DND-41 (cell line): ENCODE measurements at regions not wholly inside any gene's neighbourhood (a gene's known extent, or its start where the extent isn't known, plus 50 kb on each side); places are given as distances from the start of the nearest gene placed in this dataset.

Source experiments
- EZH2 ChIP-seq: IDR thresholded peaks from 3 replicates; pipeline ENCODE4 v1.6.1; 2012; ENCODE audit warnings: borderline replicate concordance, low read depth, mild to moderate bottlenecking, moderate library complexity, low read length, inconsistent platforms; ENCODE audit not compliant: severe bottlenecking
- TF ChIP-seq, protein P1 (sequence below): IDR thresholded peaks from 2 replicates; pipeline ENCODE4 v1.5.1; 2012; ENCODE audit warnings: borderline replicate concordance, low read length, moderate library complexity, mild to moderate bottlenecking; ENCODE audit not compliant: poor library complexity, severe bottlenecking; ENCODE audit errors: extremely low read depth

DNA sequence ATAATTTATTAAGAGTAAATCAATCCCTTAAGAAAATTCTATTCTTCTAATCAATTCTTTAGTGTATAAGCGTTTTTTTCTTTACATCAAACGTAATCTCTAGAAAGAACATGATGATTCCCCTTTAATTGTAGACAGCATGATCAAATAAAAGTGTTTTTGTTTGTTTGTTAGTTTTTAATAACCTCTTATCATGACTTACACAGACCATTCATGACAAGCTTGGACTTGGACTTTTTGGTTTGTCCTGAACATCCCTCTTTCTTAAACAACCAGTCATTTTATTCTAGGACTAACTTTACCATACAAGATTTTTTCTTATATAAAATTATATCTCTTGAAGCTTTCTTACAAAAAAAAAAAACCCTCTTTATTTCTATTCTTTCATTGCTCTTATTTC is 344.6 kb upstream of the SPOCK3 start:
- TF ChIP-seq, protein P1, sequence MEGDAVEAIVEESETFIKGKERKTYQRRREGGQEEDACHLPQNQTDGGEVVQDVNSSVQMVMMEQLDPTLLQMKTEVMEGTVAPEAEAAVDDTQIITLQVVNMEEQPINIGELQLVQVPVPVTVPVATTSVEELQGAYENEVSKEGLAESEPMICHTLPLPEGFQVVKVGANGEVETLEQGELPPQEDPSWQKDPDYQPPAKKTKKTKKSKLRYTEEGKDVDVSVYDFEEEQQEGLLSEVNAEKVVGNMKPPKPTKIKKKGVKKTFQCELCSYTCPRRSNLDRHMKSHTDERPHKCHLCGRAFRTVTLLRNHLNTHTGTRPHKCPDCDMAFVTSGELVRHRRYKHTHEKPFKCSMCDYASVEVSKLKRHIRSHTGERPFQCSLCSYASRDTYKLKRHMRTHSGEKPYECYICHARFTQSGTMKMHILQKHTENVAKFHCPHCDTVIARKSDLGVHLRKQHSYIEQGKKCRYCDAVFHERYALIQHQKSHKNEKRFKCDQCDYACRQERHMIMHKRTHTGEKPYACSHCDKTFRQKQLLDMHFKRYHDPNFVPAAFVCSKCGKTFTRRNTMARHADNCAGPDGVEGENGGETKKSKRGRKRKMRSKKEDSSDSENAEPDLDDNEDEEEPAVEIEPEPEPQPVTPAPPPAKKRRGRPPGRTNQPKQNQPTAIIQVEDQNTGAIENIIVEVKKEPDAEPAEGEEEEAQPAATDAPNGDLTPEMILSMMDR = no peak
- TF ChIP-seq EZH2 = no peak
